ENCODE measurements at regions not wholly inside any gene's neighbourhood (a gene's known extent, or its start where the extent isn't known, plus 50 kb on each side); places are given as distances from the start of the nearest gene placed in this dataset.
A peak's percentile ranks its signal among the peaks of the same experiment; 100 is the strongest.
"Not testable (repeated sequence)": the region's sequence is repeated elsewhere in the genome, so short reads cannot be mapped to it uniquely, and the experiment has no call there.

DNA sequence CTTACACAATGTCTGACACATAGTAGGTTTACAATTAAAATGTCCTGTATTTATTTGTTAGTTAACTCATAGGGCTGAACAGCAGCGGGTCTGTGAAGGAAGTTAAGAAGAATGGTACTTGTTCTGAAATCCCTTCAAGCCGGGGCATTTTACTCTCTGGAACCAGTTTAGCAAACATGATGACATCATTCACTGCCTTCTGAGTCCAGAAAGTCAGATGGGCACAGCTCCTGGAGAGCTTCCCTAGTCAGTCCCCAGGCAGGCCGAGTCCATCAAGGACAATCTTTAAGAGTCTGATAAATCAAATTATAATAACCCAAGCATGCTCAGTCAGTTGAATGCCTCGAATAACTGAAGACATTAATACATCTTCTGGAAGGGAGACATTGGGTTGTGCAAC lies 125.4 kb upstream of the DAB1 start:
- ATAC-seq (no peak), DNase-seq (ENCODE audit: low spot score in 2 of 2) (no peak)
- H3K4me1 Mint-ChIP-seq, result no peaks in the 10 kb centered on the region
- no peak overlapping the region for H3K4me3 Mint-ChIP-seq
- H3K36me3 Mint-ChIP-seq, result no peaks in the 10 kb centered on the region
- H3K9me3 Mint-ChIP-seq, result peaks cover 3% of the 10 kb centered on the region
- H3K27ac Mint-ChIP-seq, result no peak overlapping the region

DNA sequence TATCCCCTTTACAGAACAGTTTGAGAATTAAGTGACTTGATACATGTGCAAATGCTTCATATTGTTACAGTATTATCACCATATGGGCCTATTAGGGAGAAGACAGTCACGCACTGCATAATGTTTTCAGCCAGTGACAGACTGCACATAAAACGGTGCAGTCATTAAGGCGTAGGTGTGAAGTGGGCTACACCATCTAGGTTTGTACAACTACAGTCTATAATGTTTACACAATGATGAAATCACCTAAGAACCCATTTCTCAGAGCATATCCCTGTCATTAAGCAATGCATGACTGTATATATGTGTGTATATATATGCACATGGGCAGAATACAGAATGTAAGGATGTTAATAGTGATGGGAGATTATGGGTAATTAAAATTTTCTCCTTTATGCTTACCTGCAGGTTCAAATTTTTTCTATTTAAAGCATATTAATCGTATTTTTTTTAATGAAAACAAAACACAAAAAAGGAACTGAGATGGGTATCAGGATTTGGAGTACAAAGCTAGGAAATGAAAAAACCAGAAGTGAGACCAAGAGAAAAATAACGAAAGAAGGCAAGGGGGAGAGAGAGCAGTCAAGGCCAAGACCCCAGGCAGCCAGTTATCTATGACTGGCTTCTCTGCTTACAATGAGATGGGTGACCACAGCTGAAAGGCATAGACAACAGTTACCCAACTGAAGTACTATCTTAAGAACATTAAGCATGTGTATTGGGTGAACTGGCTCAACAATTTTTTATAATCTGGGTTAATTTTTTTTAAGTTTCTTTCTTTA lies 122.9 kb upstream of the DAB1 start:
- no peak overlapping the region for H3K4me3 Mint-ChIP-seq
- no peak for DNase-seq (ENCODE audit: low spot score in 2 of 2)
- ATAC-seq, result no peak

DNA sequence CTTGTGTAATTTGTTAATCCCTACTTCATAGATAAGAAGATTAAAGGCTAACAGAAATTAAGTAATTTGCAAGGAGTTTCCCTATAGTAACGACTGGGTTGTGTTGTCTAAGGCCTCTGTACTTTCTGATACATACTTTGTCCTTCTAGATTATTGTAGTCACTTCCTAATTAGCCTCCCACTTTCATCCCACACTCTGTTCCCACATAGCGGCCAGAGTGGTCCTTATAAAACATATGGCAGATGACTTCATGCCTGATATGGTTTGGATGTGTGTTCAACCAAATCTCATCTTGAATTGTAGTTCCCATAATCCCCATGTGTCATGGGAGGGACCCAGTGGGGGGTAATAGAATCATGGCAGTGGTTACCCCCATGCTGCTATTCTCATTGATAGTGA lies 120.5 kb upstream of the DAB1 start:
- no peaks in the 10 kb centered on the region for H3K36me3 Mint-ChIP-seq
- H3K9me3 Mint-ChIP-seq, result peaks cover 6% of the 10 kb centered on the region
- DNase-seq (ENCODE audit: low spot score in 2 of 2) (no peak), ATAC-seq (no peak)
- H3K4me3 Mint-ChIP-seq, result no peak overlapping the region
- no peaks in the 10 kb centered on the region for H3K4me1 Mint-ChIP-seq
- no peak overlapping the region for H3K27ac Mint-ChIP-seq

More for the DNA sequence above, 122.9 kb upstream of the DAB1 start:
- H3K36me3 Mint-ChIP-seq, result no peaks in the 10 kb centered on the region
- H3K4me1 Mint-ChIP-seq, result no peaks in the 10 kb centered on the region
- peaks cover 3% of the 10 kb centered on the region for H3K9me3 Mint-ChIP-seq
- no peak overlapping the region for H3K27ac Mint-ChIP-seq

DNA sequence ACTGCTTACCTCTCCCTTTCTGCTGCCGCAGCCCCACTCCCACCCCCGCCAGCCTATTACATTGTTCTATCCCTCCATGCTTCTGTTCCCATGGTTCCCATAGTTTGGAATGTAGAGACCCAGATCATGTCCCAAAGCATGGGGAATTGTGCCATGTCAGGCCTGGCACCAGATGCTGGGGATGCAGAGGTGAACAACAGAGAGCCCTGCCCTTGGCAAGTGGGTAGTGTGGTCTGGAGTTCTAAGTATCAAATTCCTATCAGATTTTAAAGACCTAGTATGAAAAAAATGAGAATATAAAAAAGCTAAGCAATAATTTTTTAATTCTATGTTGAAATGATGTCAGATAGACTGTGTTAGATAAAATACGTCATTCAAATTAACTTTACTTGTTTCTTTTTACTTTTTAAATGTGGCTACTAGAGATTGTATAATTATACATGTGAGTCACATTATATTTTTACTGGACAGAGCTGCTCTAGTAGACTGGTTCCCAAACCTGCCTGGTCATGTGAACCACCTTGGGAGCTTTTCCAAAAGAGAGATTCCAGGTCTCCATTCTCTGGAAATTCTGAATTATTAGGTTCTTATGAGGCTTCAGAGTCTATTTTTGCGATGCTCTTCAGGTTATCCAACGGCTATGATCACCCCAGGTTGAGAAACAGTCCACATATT lies 113.0 kb upstream of the DAB1 start:
- H3K9me3 Mint-ChIP-seq, result peaks cover 3% of the 10 kb centered on the region
- no peak overlapping the region for H3K4me3 Mint-ChIP-seq
- H3K4me1 Mint-ChIP-seq, result no peaks in the 10 kb centered on the region
- H3K36me3 Mint-ChIP-seq, result no peaks in the 10 kb centered on the region
- ATAC-seq, result no peak
- H3K27ac Mint-ChIP-seq, result no peak overlapping the region
- no peak for DNase-seq (ENCODE audit: low spot score in 2 of 2)

DNA sequence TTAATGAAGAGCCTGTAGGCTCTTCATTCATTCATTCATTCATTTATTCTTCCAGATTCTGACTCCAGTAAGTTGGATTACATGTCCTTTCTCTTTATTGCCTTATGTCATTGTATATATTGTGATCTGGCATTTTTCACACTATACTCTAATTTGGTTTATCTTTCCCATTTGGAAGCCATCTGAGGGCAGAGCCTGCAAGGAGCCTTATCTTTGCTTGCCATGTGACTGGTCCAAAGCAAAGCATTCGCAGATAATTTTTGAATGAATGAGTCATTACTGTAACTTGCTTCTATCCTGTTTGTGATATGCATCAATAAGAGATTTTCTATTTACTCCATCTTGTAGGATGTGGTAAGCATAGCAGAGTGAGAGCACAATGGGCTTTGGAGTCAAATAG lies 108.4 kb upstream of the DAB1 start:
- DNase-seq (ENCODE audit: low spot score in 2 of 2) (no peak), ATAC-seq (no peak)
- no peaks in the 10 kb centered on the region for H3K36me3 Mint-ChIP-seq
- H3K27ac Mint-ChIP-seq, result no peak overlapping the region
- no peaks in the 10 kb centered on the region for H3K4me1 Mint-ChIP-seq
- peaks cover 11% of the 10 kb centered on the region for H3K9me3 Mint-ChIP-seq
- H3K4me3 Mint-ChIP-seq, result no peak overlapping the region

DNA sequence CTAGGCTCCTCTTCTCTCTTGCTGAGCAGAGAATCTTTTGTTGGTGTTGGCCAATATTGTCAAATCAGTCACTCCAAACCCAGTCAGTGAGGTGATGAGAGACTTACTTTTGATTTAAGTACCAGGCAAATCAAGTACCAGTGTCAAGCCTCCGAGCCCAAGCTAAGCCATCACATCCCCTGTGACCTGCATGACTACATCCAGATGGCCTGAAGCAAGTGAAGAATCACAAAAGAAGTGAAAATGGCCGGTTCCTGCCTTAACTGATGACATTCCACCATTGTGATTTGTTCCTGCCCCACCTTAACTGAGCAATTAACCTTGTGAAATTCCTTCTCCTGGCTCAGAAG lies 107.0 kb upstream of the DAB1 start:
- not testable (repeated sequence) for H3K27ac Mint-ChIP-seq; DNase-seq (ENCODE audit: low spot score in 2 of 2); H3K4me3 Mint-ChIP-seq; H3K36me3 Mint-ChIP-seq; H3K4me1 Mint-ChIP-seq; ATAC-seq
- H3K9me3 Mint-ChIP-seq, result peaks cover 11% of the 10 kb centered on the region

DNA sequence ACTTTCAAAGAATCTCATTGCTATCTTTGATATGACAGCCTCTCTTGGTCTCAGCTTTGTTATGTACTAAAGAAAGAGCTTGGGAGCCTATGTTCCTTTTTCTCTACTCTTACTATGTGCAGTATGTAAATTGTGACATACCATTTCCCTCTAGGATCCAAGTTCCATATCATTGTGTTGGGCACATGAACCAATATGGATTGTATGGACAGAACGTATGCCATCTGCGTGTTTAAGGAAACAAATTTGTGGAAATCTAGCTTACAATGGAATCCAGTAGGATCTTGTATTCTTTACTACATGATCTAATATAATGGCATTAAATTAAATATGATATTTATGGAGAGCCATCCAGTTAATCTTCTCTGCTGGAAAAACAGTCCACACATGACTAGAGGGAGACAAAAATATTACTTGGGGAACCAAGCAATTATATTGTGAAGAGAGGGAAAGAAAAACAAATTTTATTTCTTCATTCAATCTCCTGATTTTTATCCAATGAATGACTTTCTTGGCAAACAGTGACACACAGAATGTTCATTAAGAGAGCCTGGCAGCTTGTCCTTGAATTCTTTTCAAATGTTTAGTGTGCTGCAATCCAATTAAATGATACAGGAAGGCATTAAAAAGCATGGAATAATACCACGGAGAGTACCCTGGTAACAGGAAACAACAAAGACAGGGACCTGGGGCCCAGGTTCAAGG lies 106.5 kb upstream of the DAB1 start:
- peaks cover 11% of the 10 kb centered on the region for H3K9me3 Mint-ChIP-seq
- no peak for DNase-seq (ENCODE audit: low spot score in 2 of 2)
- no peak overlapping the region for H3K27ac Mint-ChIP-seq
- no peaks in the 10 kb centered on the region for H3K36me3 Mint-ChIP-seq
- H3K4me1 Mint-ChIP-seq, result no peaks in the 10 kb centered on the region
- no peak for ATAC-seq
- no peak overlapping the region for H3K4me3 Mint-ChIP-seq

DNA sequence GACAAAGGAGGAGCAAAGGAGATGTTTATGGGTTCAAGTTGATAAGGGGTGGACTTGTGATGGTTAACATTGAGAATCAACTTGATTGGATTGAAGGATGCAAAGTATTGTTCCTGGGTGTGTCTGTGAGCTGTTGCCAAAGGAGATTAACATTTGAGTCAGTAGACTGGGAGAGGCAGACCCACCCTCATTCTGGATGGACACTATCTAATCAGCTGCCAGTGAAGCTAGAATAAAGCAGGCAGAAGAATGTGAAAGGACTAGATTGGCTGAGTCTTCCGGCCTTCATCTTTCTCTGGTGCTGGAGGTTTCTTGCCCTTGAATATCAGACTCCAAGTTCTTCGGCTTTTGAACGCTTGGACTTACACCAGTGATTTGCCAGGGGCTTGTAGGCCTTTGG lies 98.7 kb upstream of the DAB1 start:
- ATAC-seq, result no peak
- no peaks in the 10 kb centered on the region for H3K4me1 Mint-ChIP-seq
- H3K9me3 Mint-ChIP-seq, result no peaks in the 10 kb centered on the region
- no peak overlapping the region for H3K27ac Mint-ChIP-seq
- no peak for DNase-seq (ENCODE audit: low spot score in 2 of 2)
- H3K36me3 Mint-ChIP-seq, result no peaks in the 10 kb centered on the region
- no peak overlapping the region for H3K4me3 Mint-ChIP-seq

DNA sequence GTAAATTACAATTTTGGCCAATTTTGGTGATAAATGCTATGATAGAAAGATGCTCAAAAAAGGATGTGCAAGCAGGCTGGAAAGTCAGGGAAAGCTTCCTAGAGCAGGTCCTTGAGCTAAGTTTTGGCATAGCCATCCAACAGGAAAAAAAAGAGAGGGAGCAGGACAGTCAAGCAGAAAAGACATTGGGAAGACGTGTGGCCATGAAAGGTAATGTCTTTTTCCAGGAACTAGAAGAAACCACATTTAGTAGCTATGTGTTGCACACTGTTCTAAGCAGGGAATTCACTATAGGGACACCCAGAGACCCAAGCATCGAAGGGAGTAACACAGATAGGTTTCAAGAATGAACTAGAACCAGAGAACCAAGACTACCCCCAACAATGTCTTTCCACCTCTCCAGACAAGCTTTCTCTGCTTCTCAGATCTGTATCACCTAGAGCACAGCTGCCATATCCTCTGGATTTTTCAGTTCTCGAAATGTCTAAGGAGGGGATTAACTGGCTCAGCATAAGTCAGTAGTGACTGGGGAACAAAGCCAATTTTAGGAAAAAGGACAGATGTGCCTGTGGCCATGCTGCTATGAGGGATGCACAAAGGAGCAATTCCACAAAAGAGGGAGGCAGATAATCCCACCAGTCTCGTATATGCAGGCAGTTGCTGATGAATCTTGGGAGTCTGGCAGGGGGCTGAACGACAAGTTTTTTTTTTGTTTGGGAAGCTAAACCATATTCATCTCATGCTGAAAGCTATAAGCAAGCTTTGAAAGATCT lies 97.1 kb upstream of the DAB1 start:
- no peak overlapping the region for H3K27ac Mint-ChIP-seq
- ATAC-seq (no peak), DNase-seq (ENCODE audit: low spot score in 2 of 2) (no peak)
- H3K36me3 Mint-ChIP-seq, result no peaks in the 10 kb centered on the region
- no peaks in the 10 kb centered on the region for H3K4me1 Mint-ChIP-seq
- H3K9me3 Mint-ChIP-seq, result no peaks in the 10 kb centered on the region
- no peak overlapping the region for H3K4me3 Mint-ChIP-seq

DNA sequence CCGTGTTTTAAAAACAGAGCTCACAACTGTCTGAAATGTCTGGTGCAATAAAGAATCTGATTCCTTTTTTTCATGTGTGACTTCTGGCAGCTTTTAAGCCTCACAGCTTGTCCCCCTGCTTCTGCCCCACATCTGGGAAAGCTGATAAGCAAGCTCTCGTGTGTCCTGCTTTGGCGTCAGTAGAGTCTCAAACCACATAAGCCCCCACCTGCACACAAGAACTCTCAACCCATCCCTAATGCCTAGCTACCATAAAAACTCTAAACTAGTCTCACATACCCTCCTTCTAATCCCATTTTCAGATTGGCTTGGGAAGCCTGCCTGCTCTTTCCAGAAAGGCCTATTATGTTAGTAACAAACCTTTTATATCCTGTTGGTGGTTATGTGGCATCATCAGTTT lies 94.6 kb upstream of the DAB1 start:
- no peak for DNase-seq (ENCODE audit: low spot score in 2 of 2)
- H3K27ac Mint-ChIP-seq, result no peak overlapping the region
- H3K9me3 Mint-ChIP-seq, result no peaks in the 10 kb centered on the region
- no peaks in the 10 kb centered on the region for H3K36me3 Mint-ChIP-seq
- H3K4me1 Mint-ChIP-seq, result no peaks in the 10 kb centered on the region
- no peak for ATAC-seq
- H3K4me3 Mint-ChIP-seq, result no peak overlapping the region

DNA sequence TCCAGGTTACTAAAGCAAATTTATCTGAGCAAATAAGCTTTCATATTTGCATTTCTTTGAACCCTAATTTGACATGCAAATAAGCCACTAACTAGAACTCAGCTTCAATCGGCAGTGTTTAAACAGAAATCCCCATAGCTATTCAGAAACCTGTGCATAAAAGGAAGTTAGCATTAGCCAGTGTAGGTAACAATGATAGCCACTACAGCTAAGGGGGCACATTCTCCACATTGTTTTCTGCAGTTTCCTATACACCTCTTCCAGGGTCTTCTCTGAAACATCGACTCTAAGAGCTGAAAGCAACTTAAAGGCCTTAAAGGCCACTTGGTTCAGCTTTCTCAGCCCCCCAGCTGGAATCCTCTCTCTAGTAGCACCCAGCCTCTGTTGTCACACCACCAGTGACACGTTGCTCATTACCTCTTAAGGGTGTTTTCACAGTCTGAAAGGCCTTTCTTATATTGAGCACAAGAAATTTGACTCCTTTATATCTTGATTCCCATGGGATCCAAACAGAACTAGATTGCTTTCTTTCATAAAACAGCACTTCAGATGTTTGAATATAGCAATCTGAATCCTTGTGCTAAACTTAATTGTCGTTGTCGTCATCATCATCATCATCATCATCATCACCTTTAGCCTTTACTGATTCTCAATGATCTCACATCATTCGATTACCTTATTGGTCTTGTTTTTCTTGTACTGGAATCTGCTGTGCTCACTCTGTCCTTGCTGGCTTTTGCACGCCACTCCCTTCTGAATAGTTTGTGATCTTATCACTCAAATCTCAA lies 93.9 kb upstream of the DAB1 start:
- DNase-seq (ENCODE audit: low spot score in 2 of 2), result no peak
- H3K4me1 Mint-ChIP-seq, result no peaks in the 10 kb centered on the region
- no peaks in the 10 kb centered on the region for H3K36me3 Mint-ChIP-seq
- H3K9me3 Mint-ChIP-seq, result no peaks in the 10 kb centered on the region
- H3K27ac Mint-ChIP-seq, result no peak overlapping the region
- no peak for ATAC-seq
- no peak overlapping the region for H3K4me3 Mint-ChIP-seq

DNA sequence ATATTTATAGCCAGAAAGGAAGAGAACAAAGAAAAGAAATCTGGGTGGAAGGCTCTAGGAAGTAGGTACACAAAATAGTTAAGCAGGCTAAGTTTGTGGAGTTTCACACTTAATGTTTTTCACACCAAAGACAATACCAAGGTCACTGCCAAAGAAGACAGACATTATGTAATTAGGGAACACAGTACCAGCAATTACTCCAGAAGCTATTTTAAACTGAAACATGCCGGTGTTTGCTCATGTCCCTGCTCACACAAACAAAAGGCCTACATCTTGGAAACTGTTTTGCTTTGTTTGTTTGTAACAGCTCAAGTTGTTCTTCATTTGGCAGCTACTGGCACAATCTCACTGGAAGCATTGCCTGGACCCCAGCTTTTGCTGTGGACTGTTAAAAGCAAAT lies 88.5 kb upstream of the DAB1 start:
- Mint-ChIP-seq H3K36me3 (no peaks in the 10 kb centered on the region), H3K9me3 (no peaks in the 10 kb centered on the region), H3K4me3 (no peak overlapping the region), H3K27ac (no peak overlapping the region), H3K4me1 (no peaks in the 10 kb centered on the region)
- no peak for DNase-seq (ENCODE audit: low spot score in 2 of 2)
- no peak for ATAC-seq

DNA sequence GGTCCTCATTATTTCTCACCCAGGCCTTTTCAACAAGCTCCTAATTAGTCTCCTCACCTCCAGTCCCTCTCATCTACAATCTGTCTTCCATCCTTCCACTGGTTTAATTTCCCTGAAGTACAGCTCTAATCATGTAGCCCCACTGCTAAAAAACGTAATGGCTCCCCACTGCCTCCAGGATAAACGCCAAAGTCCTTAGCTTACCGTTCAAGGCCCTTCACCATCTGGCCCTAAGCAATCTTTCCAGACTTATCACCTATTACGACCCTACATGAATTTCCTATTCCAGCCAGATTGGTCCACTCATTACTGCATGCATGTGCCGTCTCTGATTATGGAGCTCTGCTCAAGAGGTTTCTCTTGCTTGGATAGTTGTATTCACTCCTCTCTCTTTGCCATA lies 83.1 kb upstream of the DAB1 start:
- no peaks in the 10 kb centered on the region for H3K9me3 Mint-ChIP-seq
- no peaks in the 10 kb centered on the region for H3K36me3 Mint-ChIP-seq
- H3K4me3 Mint-ChIP-seq, result no peak overlapping the region
- ATAC-seq, result no peak
- H3K4me1 Mint-ChIP-seq, result no peaks in the 10 kb centered on the region
- no peak overlapping the region for H3K27ac Mint-ChIP-seq
- DNase-seq (ENCODE audit: low spot score in 2 of 2), result no peak

DNA sequence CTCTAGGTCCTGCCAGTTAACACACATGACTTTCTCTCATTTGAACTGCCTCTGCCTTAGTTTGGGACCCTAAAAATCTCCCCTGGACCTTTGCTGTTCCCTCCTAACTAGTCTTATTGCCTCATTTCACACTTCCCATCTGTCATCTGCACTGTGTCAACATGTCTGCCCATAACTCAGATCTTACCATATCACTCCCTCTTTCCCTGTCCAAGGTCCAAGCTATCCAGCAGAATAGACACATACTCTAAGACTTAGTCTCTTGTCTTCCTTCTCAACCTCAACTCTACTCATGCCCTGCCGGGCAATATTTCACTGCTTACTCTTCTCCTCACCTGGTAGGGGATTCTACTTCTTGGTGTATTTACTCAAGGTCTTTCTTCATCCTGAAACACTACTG lies 79.5 kb upstream of the DAB1 start:
- H3K4me3 Mint-ChIP-seq, result no peak overlapping the region
- H3K4me1 Mint-ChIP-seq, result no peaks in the 10 kb centered on the region
- DNase-seq (ENCODE audit: low spot score in 2 of 2) (no peak), ATAC-seq (peak; percentile 19)
- no peaks in the 10 kb centered on the region for H3K36me3 Mint-ChIP-seq
- H3K9me3 Mint-ChIP-seq, result no peaks in the 10 kb centered on the region
- H3K27ac Mint-ChIP-seq, result no peak overlapping the region

Measured in stimulated activated effector memory CD8-positive, alpha-beta T cell treated with anti-CD3 and anti-CD28 coated beads, Interleukin-12 subunit alpha, Interleukin-12 subunit beta, amount 100 ng/mL, for 72 hours (primary cell).